Brain microvascular endothelial cell (primary cell): ENCODE measurements at regions not wholly inside any gene's neighbourhood (a gene's known extent, or its start where the extent isn't known, plus 50 kb on each side); places are given as distances from the start of the nearest gene placed in this dataset.

Experiments
- DNase-seq: peaks from one replicate; pipeline ENCODE4 v3.0.0-alpha.2; 2020
- H3K27ac ChIP-seq: fragments of 250-450 bp; sonication (Bioruptor Pico); 2 replicates; pipeline ENCODE4 v1.5.1; 2020; ENCODE audit warnings: mild to moderate bottlenecking, moderate library complexity
- H3K27me3 ChIP-seq: fragments of 250-450 bp; sonication (Bioruptor Pico); replicated peaks from 2 replicates; pipeline ENCODE4 v1.5.1; 2020; ENCODE audit warnings: mild to moderate bottlenecking
- H3K36me3 ChIP-seq: fragments of 250-450 bp; sonication (Bioruptor Pico); replicated peaks from 2 replicates; pipeline ENCODE4 v1.5.1; 2020; ENCODE audit warnings: mild to moderate bottlenecking
- H3K4me3 ChIP-seq: 2 replicates; pipeline ENCODE4 v1.5.1; 2011; ENCODE audit warnings: low read depth, mild to moderate bottlenecking, control low read depth, low read length, moderate library complexity
- CTCF ChIP-seq: IDR thresholded peaks from 2 replicates; pipeline ENCODE4 v1.5.1; 2011; ENCODE audit warnings: low read depth, mild to moderate bottlenecking, moderate library complexity, low read length, control low read depth, inconsistent platforms; ENCODE audit errors: missing control alignments
- in situ Hi-C: cut with HindIII; loops from 2 replicates; pipeline ENCODE4 v1.10.0; 2017; ENCODE audit warnings: low sequenced_read_pairs, low pct_ligation_motif_present

- H3K27me3 ChIP-seq: no peaks in the 10 kb centered on the region
- H3K27ac ChIP-seq: no peak overlapping the region
- DNase-seq: no peak
- TF ChIP-seq CTCF: peak; percentile 34
- no peaks in the 10 kb centered on the region for H3K36me3 ChIP-seq
- in situ Hi-C loops: no loop called here
- H3K4me3 ChIP-seq: no peak overlapping the region
Measured at GRCh38 chr4:178599521-178599920, 1157.3 kb upstream of the AGA start.

GRCh38 chr4:178602833-178603232 lies 1160.6 kb upstream of the AGA start:
- Histone ChIP-seq H3K27ac (no peak overlapping the region), H3K27me3 (no peaks in the 10 kb centered on the region), H3K4me3 (no peak overlapping the region), H3K36me3 (no peaks in the 10 kb centered on the region)
- TF ChIP-seq CTCF: no peak
- in situ Hi-C loops: no loop called here
- no peak for DNase-seq

- Histone ChIP-seq H3K36me3 (no peaks in the 10 kb centered on the region), H3K27me3 (no peaks in the 10 kb centered on the region), H3K27ac (no peak overlapping the region), H3K4me3 (no peak overlapping the region)
- in situ Hi-C loops: no loop called here
- no peak for DNase-seq
- no peak for TF ChIP-seq CTCF
Measured at GRCh38 chr4:178611062-178611461, 1168.8 kb upstream of the AGA start.

- TF ChIP-seq CTCF: no peak
- H3K4me3 ChIP-seq: no peak overlapping the region
- DNase-seq: no peak
- H3K27me3 ChIP-seq: no peaks in the 10 kb centered on the region
- in situ Hi-C loops: no loop called here
- no peak overlapping the region for H3K27ac ChIP-seq
- H3K36me3 ChIP-seq: no peaks in the 10 kb centered on the region
Measured at GRCh38 chr4:178612733-178613132, 1170.5 kb upstream of the AGA start.

- no peak for TF ChIP-seq CTCF
- in situ Hi-C loops: no loop called here
- no peak for DNase-seq
- Histone ChIP-seq H3K36me3 (no peaks in the 10 kb centered on the region), H3K27ac (no peak overlapping the region), H3K27me3 (no peaks in the 10 kb centered on the region), H3K4me3 (no peak overlapping the region)
Measured at GRCh38 chr4:178632415-178632814, 1190.2 kb upstream of the AGA start.

- in situ Hi-C loops: no loop called here
- Histone ChIP-seq H3K27ac (no peak overlapping the region), H3K36me3 (no peaks in the 10 kb centered on the region), H3K4me3 (no peak overlapping the region), H3K27me3 (no peaks in the 10 kb centered on the region)
- no peak for TF ChIP-seq CTCF
- no peak for DNase-seq
Measured at GRCh38 chr4:178633263-178633662, 1191.0 kb upstream of the AGA start.
